ENCODE measurements at regions not wholly inside any gene's neighbourhood (a gene's known extent, or its start where the extent isn't known, plus 50 kb on each side); places are given as distances from the start of the nearest gene placed in this dataset.

GRCh38 chr20:4470375-4470774 is 215.9 kb upstream of the PRNP start:
- TF ChIP-seq, protein P1, sequence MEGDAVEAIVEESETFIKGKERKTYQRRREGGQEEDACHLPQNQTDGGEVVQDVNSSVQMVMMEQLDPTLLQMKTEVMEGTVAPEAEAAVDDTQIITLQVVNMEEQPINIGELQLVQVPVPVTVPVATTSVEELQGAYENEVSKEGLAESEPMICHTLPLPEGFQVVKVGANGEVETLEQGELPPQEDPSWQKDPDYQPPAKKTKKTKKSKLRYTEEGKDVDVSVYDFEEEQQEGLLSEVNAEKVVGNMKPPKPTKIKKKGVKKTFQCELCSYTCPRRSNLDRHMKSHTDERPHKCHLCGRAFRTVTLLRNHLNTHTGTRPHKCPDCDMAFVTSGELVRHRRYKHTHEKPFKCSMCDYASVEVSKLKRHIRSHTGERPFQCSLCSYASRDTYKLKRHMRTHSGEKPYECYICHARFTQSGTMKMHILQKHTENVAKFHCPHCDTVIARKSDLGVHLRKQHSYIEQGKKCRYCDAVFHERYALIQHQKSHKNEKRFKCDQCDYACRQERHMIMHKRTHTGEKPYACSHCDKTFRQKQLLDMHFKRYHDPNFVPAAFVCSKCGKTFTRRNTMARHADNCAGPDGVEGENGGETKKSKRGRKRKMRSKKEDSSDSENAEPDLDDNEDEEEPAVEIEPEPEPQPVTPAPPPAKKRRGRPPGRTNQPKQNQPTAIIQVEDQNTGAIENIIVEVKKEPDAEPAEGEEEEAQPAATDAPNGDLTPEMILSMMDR (conservative IDR thresholded peaks at IDR 0.05; ENCODE audit: low read length) = no peak
- no peak for TF ChIP-seq EZH2phosphoT487 (IDR thresholded peaks at IDR 0.05; ENCODE audit: borderline replicate concordance, low read depth, low read length)
